ENCODE measurements at regions not wholly inside any gene's neighbourhood (a gene's known extent, or its start where the extent isn't known, plus 50 kb on each side); places are given as distances from the start of the nearest gene placed in this dataset.

- TF ChIP-seq REST (IDR thresholded peaks at IDR 0.05; ENCODE audit: low read depth) (no peak), EP300 (IDR thresholded peaks at IDR 0.05; ENCODE audit: borderline replicate concordance) (no peak)
Measured at GRCh38 chr4:71187404-71188155, 151.2 kb upstream of the SLC4A4 start.
